Fibroblast of the aortic adventitia (primary cell): ENCODE measurements at regions not wholly inside any gene's neighbourhood (a gene's known extent, or its start where the extent isn't known, plus 50 kb on each side); places are given as distances from the start of the nearest gene placed in this dataset.
A peak's percentile ranks its signal among the peaks of the same experiment; 100 is the strongest.

Source experiments
- DNase-seq: peaks from one replicate; pipeline ENCODE4 v3.0.0-alpha.2; 2010; ENCODE audit warnings: low read depth
- H3K4me3 ChIP-seq: 2 replicates; pipeline ENCODE4 v1.5.1; 2011; ENCODE audit warnings: low read depth, mild to moderate bottlenecking, control low read depth, low read length, moderate library complexity
- CTCF ChIP-seq: IDR thresholded peaks from 2 replicates; pipeline ENCODE4 v1.5.1; 2011; ENCODE audit warnings: mild to moderate bottlenecking, low read length, control low read depth, inconsistent platforms; ENCODE audit not compliant: insufficient read depth

DNA sequence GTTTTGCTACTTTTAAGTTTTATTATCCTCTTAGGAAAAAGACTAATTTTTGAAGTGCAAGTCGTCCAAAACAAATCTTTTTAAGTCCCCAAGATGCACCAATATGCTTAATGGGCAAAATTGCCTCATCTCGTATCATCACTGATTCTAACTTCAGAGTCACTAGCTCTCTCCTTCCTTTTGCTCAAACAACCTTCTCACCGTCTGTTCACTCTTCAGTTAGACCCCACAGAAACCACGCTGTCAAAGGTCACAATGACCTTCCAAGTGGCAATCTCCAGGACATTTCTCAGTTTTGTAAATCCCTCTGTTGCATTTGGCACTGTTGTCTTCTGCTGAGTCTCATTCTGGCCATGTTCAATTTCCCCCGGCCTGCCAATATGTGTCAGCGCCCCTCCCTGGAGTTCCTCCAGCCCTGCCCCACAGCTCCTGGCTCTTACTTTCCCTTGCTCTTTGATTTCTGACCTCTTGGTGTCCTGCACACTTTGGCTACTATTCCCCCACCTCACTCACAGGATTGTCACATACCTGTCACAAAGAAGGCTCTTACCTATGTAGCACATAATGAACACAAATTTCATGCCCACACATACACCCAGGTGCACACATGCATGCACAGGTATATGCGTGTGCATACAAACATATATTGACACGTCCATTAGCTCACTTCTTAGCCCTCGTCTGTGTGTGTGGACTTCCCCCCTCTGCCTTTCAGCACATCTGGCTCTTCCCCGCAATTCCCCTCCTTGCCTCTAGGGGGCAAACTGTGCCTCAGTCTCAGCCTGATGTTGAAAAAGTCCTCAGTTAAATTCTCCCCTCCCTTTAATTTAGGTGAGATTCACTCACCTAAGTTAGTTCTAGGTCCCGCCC is 354.0 kb upstream of the DUSP10 start:
- TF ChIP-seq CTCF, result peak; percentile 75
- DNase-seq, result no peak
- no peak overlapping the region for H3K4me3 ChIP-seq

DNA sequence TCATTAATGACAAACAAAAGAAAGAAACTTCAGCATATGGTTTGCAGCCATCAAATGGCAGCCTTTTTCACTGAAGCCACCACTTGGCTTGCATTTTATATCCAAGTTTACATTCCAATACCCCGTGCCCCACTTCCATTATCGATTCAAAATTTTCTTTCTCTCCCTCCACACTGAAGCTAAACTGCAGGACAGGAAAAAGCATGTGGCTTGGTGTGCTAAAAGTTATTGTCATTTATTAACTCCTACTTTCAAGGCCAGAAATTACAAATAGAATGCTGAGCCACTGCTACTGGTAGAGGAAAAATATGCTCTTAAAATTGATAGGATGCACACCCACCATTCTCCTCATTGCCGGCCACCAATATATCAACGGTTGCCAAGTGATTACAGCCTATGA is 351.6 kb upstream of the DUSP10 start:
- H3K4me3 ChIP-seq, result no peak overlapping the region
- no peak for DNase-seq
- no peak for TF ChIP-seq CTCF

DNA sequence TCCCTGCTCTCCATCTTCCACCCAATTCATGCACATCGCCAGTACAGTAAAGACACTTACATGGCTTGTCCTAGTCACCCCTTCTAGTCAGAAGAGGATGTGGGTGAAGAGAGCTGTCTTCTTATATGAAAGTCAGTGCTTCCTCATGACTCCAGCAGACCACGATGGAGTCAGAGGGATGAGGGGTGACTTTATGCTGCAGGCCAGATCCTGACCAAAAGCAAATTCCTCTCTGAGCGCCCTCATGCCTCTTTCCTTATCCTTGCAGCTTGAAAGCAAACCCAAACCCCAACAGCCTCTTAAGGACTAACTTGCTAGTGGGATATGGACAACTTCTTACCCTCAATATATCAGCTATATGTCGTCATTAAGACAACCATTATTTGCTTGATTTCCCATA is 348.2 kb upstream of the DUSP10 start:
- peak; percentile 7 for DNase-seq
- TF ChIP-seq CTCF, result no peak
- no peak overlapping the region for H3K4me3 ChIP-seq

- H3K4me3 ChIP-seq, result no peak overlapping the region
- no peak for TF ChIP-seq CTCF
- peak; percentile 47 for DNase-seq
Measured at GRCh38 chr1:222087221-222087920, 345.5 kb upstream of the DUSP10 start.

- peak; percentile 99 for DNase-seq
- no peak overlapping the region for H3K4me3 ChIP-seq
Measured at GRCh38 chr1:222084996-222085395, 343.1 kb upstream of the DUSP10 start.

GRCh38 chr1:222084048-222084447 is 342.2 kb upstream of the DUSP10 start:
- no peak for TF ChIP-seq CTCF
- no peak for DNase-seq

More at GRCh38 chr1:222084996-222085395, 343.1 kb upstream of the DUSP10 start:
- TF ChIP-seq CTCF, result peak; percentile 31

More at GRCh38 chr1:222084048-222084447, 342.2 kb upstream of the DUSP10 start:
- no peak overlapping the region for H3K4me3 ChIP-seq
